SK-N-SH (cell line): ENCODE measurements at regions not wholly inside any gene's neighbourhood (a gene's known extent, or its start where the extent isn't known, plus 50 kb on each side); places are given as distances from the start of the nearest gene placed in this dataset.

Experiments
- CTCF ChIA-PET: fragments of 300-600, 350-600 bp; formaldehyde crosslinking; extraction: SDS; loops from one replicate; lab custom pipeline; 2021; lab: Yijun Ruan, JAX
- POLR2A ChIA-PET: fragments of 350-600 bp; sonication (Branson Sonifier 250); formaldehyde crosslinking; extraction: SDS; loops from one replicate; lab custom pipeline; 2020; ENCODE audit warnings: antibody characterized with exemption, inconsistent platforms; lab: Yijun Ruan, JAX
- DNase-seq: peaks from one replicate; pipeline ENCODE4 v3.0.0; 2012
- H2AFZ ChIP-seq: fragments of 200-600 bp; sonication (generic); 2 replicates; pipeline ENCODE4 v1.8.1; 2016; ENCODE audit warnings: antibody characterized with exemption, mild to moderate bottlenecking, low read depth
- H3F3A ChIP-seq: fragments of 200-600 bp; sonication (generic); replicated peaks from 2 replicates; pipeline ENCODE3; 2016; ENCODE audit warnings: antibody characterized with exemption, mild to moderate bottlenecking; ENCODE audit not compliant: insufficient read depth
- H3K27ac ChIP-seq, 2 experiments: fragments of 200-500 bp in 1 of 2; fragments of 200-600 bp in 1 of 2; sonication (Bioruptor generic) in 1 of 2; sonication (generic), shearing (Covaris generic) in 1 of 2; 2 replicates each; pipeline versions ENCODE4 v1.5.1 to v1.6.1; 2014 to 2016; ENCODE audit warnings: low read depth in 2 of 2, inconsistent platforms in 1 of 2, low read length in 1 of 2, mild to moderate bottlenecking in 1 of 2, mixed read lengths in 1 of 2
- H3K27me3 ChIP-seq: fragments of 200-600 bp; sonication (generic), shearing (Covaris generic); 2 replicates; pipeline ENCODE4 v1.6.1; 2016; ENCODE audit warnings: mixed run types; ENCODE audit not compliant: insufficient read depth
- H3K36me3 ChIP-seq, 2 experiments: fragments of 200-500 bp in 1 of 2; fragments of 200-600 bp in 1 of 2; sonication (Bioruptor generic) in 1 of 2; sonication (generic) in 1 of 2; replicated peaks in 1 of 2; 2 replicates each; pipeline versions ENCODE3 to v1.5.1; 2014 to 2016; ENCODE audit warnings: low read length in 1 of 2, mild to moderate bottlenecking in 1 of 2; ENCODE audit not compliant: insufficient read depth in 2 of 2, control insufficient read depth in 1 of 2
- H3K4me1 ChIP-seq, 2 experiments: fragments of 200-500 bp in 1 of 2; fragments of 200-600 bp in 1 of 2; sonication (Bioruptor generic) in 1 of 2; sonication (generic), shearing (Covaris generic) in 1 of 2; 2 replicates each; pipeline versions ENCODE4 v1.5.1 to v1.6.1; 2014 to 2016; ENCODE audit warnings: low read depth in 1 of 2, low read length in 1 of 2, mixed run types in 1 of 2; ENCODE audit not compliant: insufficient read depth in 2 of 2, control insufficient read depth in 1 of 2
- H3K4me2 ChIP-seq: fragments of 200-600 bp; sonication (generic), shearing (Covaris generic); 2 replicates; pipeline ENCODE4 v1.6.1; 2017; ENCODE audit warnings: mixed run types
- H3K4me3 ChIP-seq, 2 experiments: fragments of 200-500 bp in 1 of 2; fragments of 200-600 bp in 1 of 2; sonication (Bioruptor generic) in 1 of 2; sonication (generic), shearing (Covaris generic) in 1 of 2; 2 replicates each; pipeline versions ENCODE4 v1.5.1 to v1.8.1; 2014 to 2016; ENCODE audit warnings: low read depth in 2 of 2, inconsistent platforms in 1 of 2, low read length in 1 of 2, mild to moderate bottlenecking in 1 of 2, mixed read lengths in 1 of 2, moderate library complexity in 1 of 2
- H3K79me2 ChIP-seq: fragments of 200-600 bp; sonication (generic); 2 replicates; pipeline ENCODE4 v1.8.1; 2017; ENCODE audit warnings: mild to moderate bottlenecking; ENCODE audit not compliant: insufficient read depth
- H3K9ac ChIP-seq: fragments of 200-600 bp; sonication (generic); 2 replicates; pipeline ENCODE4 v1.6.1; 2017; ENCODE audit warnings: mixed run types
- H3K9me2 ChIP-seq: fragments of 200-600 bp; sonication (generic); 2 replicates; pipeline ENCODE4 v1.6.1; 2017; ENCODE audit warnings: mixed run types
- H3K9me3 ChIP-seq: fragments of 200-600 bp; sonication (generic); 2 replicates; pipeline ENCODE4 v1.6.1; 2017; ENCODE audit warnings: mixed run types, mild to moderate bottlenecking, moderate library complexity
- H4K20me1 ChIP-seq: fragments of 200-600 bp; sonication (generic); 2 replicates; pipeline ENCODE4 v1.6.1; 2017; ENCODE audit warnings: mild to moderate bottlenecking, mixed run types; ENCODE audit not compliant: insufficient read depth
- CHD2 ChIP-seq: fragments of 150-350 bp; IDR thresholded peaks from 2 replicates; pipeline ENCODE4 v1.6.1; 2018; ENCODE audit warnings: low read length; ENCODE audit not compliant: partially characterized antibody
- ELF1 ChIP-seq: IDR thresholded peaks from 2 replicates; pipeline ENCODE4 v1.4.0; 2012
- EP300 ChIP-seq, 2 experiments: IDR thresholded peaks; 2 replicates each; pipeline versions ENCODE4 v1.4.0 to v1.6.1; 2012; ENCODE audit warnings: borderline replicate concordance in 1 of 2, low read depth in 1 of 2, low read length in 1 of 2
- FOSL2 ChIP-seq: IDR thresholded peaks from 2 replicates; pipeline ENCODE4 v1.4.0; 2012; ENCODE audit warnings: low read depth, mild to moderate bottlenecking, moderate library complexity, borderline replicate concordance
- FOXM1 ChIP-seq: IDR thresholded peaks from 2 replicates; pipeline ENCODE4 v1.4.0; 2012; ENCODE audit warnings: low read depth, mild to moderate bottlenecking
- GABPA ChIP-seq: IDR thresholded peaks from 2 replicates; pipeline ENCODE4 v1.4.0; 2012; ENCODE audit warnings: low read depth, mild to moderate bottlenecking
- IRF3 ChIP-seq: fragments of 150-350 bp; IDR thresholded peaks from 2 replicates; pipeline ENCODE4 v1.6.1; 2016; ENCODE audit warnings: mild to moderate bottlenecking, low read depth, low read length
- JUND ChIP-seq: IDR thresholded peaks from 2 replicates; pipeline ENCODE4 v1.4.0; 2012
- MAX ChIP-seq: IDR thresholded peaks from 2 replicates; pipeline ENCODE4 v1.4.0; 2012; ENCODE audit warnings: low read depth
- PBX3 ChIP-seq: IDR thresholded peaks from 2 replicates; pipeline ENCODE4; 2012
- POLR2AphosphoS5 ChIP-seq: IDR thresholded peaks from 2 replicates; pipeline ENCODE4 v1.6.1; 2012; ENCODE audit warnings: low read depth, low read length
- RAD21 ChIP-seq: IDR thresholded peaks from 2 replicates; pipeline ENCODE4 v1.6.1; 2012; ENCODE audit warnings: mild to moderate bottlenecking, low read length
- RCOR1 ChIP-seq: fragments of 150-350 bp; IDR thresholded peaks from 2 replicates; pipeline ENCODE4 v1.6.1; 2017; ENCODE audit warnings: antibody characterized with exemption, low read length
- REST ChIP-seq: IDR thresholded peaks from 2 replicates; pipeline ENCODE4 v1.6.1; 2012; ENCODE audit warnings: mild to moderate bottlenecking, low read depth, low read length, moderate library complexity
- RXRA ChIP-seq: IDR thresholded peaks from 2 replicates; pipeline ENCODE4 v1.4.0; 2012; ENCODE audit warnings: low read depth, mild to moderate bottlenecking, borderline replicate concordance
- SIN3A ChIP-seq: IDR thresholded peaks from 2 replicates; pipeline ENCODE4 v1.6.1; 2012; ENCODE audit warnings: low read depth, mild to moderate bottlenecking, low read length, moderate library complexity, borderline replicate concordance
- TAF1 ChIP-seq: IDR thresholded peaks from 2 replicates; pipeline ENCODE4 v1.6.1; 2012; ENCODE audit warnings: low read depth, mild to moderate bottlenecking, low read length, moderate library complexity, borderline replicate concordance
- WGBS: methylation state at CpG from one replicate; pipeline ENCODE4 v1.1.6; 2017; ENCODE audit warnings: low lambda C conversion rate; 5-methylcytosine and 5-hydroxymethylcytosine counted together

- no peaks in the 10 kb centered on the region for H3K9me3 ChIP-seq
- TF ChIP-seq EP300 (IDR thresholded peaks at IDR 0.05; ENCODE audit: borderline replicate concordance in 1 of 2, low read depth in 1 of 2, low read length in 1 of 2) = no peak
- TF ChIP-seq PBX3 = no peak
- no peak for TF ChIP-seq TAF1
- no peak for TF ChIP-seq FOXM1
- no peak for TF ChIP-seq GABPA
- TF ChIP-seq ELF1 = no peak
- TF ChIP-seq MAX = no peak
- no peak for TF ChIP-seq RXRA
- TF ChIP-seq RCOR1 = no peak
- no peak for TF ChIP-seq RAD21
- TF ChIP-seq SIN3A = no peak
- no peak for TF ChIP-seq REST
- TF ChIP-seq POLR2AphosphoS5 = no peak
- H3K9me2 ChIP-seq = no peaks in the 10 kb centered on the region
- H3K4me1 ChIP-seq = no peaks in the 10 kb centered on the region
- H3K27ac ChIP-seq = no peak overlapping the region
- H3K27me3 ChIP-seq = no peaks in the 10 kb centered on the region
- POLR2A ChIA-PET = no interaction called here
- H4K20me1 ChIP-seq = no peaks in the 10 kb centered on the region
- no peak overlapping the region for H2AFZ ChIP-seq
- no peak overlapping the region for H3K4me2 ChIP-seq
- H3K36me3 ChIP-seq = no peaks in the 10 kb centered on the region
- CTCF ChIA-PET = no interaction called here
- no peak overlapping the region for H3K4me3 ChIP-seq
- no peaks in the 10 kb centered on the region for H3K79me2 ChIP-seq
- no peak for DNase-seq
- H3F3A ChIP-seq = no peaks in the 10 kb centered on the region
- no peak overlapping the region for H3K9ac ChIP-seq
- 72% methylated on average over 6 of the region's 6 CpGs for WGBS
These were observed 445.1 kb upstream of the CDH20 start for GRCh38 chr18:60888071-60888624.

GRCh38 chr18:60889442-60889841 lies 443.8 kb upstream of the CDH20 start:
- H3K9me3 ChIP-seq = no peaks in the 10 kb centered on the region
- no peak for DNase-seq
- no peak for TF ChIP-seq FOSL2
- TF ChIP-seq CHD2 = no peak
- TF ChIP-seq JUND = no peak
- no peak for TF ChIP-seq IRF3
- H3K4me2 ChIP-seq = no peak overlapping the region
- no peaks in the 10 kb centered on the region for H3K79me2 ChIP-seq
- H4K20me1 ChIP-seq = no peaks in the 10 kb centered on the region
- WGBS = 35% methylated on average over 2 of the region's 2 CpGs
- H3K9ac ChIP-seq = no peak overlapping the region
- ChIA-PET POLR2A (no interaction called here), CTCF (no interaction called here)
- H3K4me3 ChIP-seq = no peak overlapping the region
- no peak overlapping the region for H2AFZ ChIP-seq
- H3K9me2 ChIP-seq = no peaks in the 10 kb centered on the region
- no peaks in the 10 kb centered on the region for H3K27me3 ChIP-seq
- no peaks in the 10 kb centered on the region for H3K4me1 ChIP-seq
- no peaks in the 10 kb centered on the region for H3K36me3 ChIP-seq
- no peak overlapping the region for H3K27ac ChIP-seq
- H3F3A ChIP-seq = no peaks in the 10 kb centered on the region
